Activated CD4-positive, alpha-beta memory T cell treated with anti-CD3 and anti-CD28 coated beads for 36 hours (primary cell): ENCODE measurements at regions not wholly inside any gene's neighbourhood (a gene's known extent, or its start where the extent isn't known, plus 50 kb on each side); places are given as distances from the start of the nearest gene placed in this dataset.
"Not testable (repeated sequence)": the region's sequence is repeated elsewhere in the genome, so short reads cannot be mapped to it uniquely, and the experiment has no call there.

Source experiments
- CTCF ChIA-PET: fragments of 350-600 bp; sonication (Branson Sonifier 250); formaldehyde crosslinking; loops from one replicate; lab custom pipeline; 2021; ENCODE audit warnings: antibody characterized with exemption, inconsistent platforms; lab: Charles Lee
- POLR2A ChIA-PET: fragments of 350-600 bp; sonication (Branson Sonifier 250); formaldehyde crosslinking; loops from one replicate; lab custom pipeline; 2021; ENCODE audit warnings: antibody characterized with exemption; lab: Charles Lee
- DNase-seq: peaks from one replicate; pipeline ENCODE4 v3.0.0-alpha.2; 2020
- H3K27ac Mint-ChIP-seq: one replicate; pipeline ENCODE4 v1.8.0; 2021; ENCODE audit warnings: mixed read lengths
- H3K27me3 Mint-ChIP-seq: one replicate; pipeline ENCODE4 v1.8.0; 2021; ENCODE audit warnings: mixed read lengths
- H3K36me3 Mint-ChIP-seq: one replicate; pipeline ENCODE4 v1.8.0; 2021; ENCODE audit warnings: mixed read lengths
- H3K4me1 Mint-ChIP-seq: one replicate; pipeline ENCODE4 v1.8.0; 2021; ENCODE audit warnings: low read depth, mixed read lengths
- H3K4me3 Mint-ChIP-seq: one replicate; pipeline ENCODE4 v1.8.0; 2021; ENCODE audit warnings: mild to moderate bottlenecking, mixed read lengths
- H3K9me3 Mint-ChIP-seq: one replicate; pipeline ENCODE4 v1.8.0; 2021; ENCODE audit warnings: mixed read lengths
- intact Hi-C: fragments of 100-400 bp; cut with micrococcal nuclease; formaldehyde crosslinking; loops from one replicate; pipeline ENCODE4 v1.15.1; 2023

DNA sequence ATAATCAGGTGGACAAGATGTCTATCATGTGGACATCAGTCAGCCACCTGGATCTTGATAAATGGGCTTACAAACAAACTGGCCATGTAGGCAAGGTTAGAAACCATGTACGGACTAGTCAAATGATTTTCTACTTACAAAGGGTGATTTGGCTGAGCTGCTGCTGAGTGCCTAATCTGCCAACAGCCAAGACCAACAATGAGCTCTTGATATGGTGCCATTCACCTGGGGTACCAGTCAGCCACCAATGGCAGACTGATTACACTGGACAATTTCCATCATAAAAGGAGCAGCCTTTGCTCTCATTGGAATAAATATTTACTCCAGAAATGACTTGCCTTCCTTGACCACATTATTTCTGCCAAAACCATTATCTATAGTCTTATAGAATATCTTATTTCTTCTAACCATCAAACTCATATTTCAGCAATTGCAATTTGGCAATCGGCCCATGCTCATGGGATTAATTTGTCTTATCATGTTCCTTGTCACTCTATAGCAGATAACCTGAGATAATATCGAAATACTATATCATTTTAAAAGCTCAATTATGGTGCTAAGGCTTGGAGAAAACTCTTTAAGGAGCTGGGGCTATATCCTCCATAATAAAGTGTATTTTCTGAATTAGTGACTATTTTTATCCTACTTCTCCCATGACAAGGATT, 135.1 kb downstream of the SLC25A46 start:
- no peaks in the 10 kb centered on the region for H3K9me3 Mint-ChIP-seq
- CTCF ChIA-PET: no interaction called here

DNA sequence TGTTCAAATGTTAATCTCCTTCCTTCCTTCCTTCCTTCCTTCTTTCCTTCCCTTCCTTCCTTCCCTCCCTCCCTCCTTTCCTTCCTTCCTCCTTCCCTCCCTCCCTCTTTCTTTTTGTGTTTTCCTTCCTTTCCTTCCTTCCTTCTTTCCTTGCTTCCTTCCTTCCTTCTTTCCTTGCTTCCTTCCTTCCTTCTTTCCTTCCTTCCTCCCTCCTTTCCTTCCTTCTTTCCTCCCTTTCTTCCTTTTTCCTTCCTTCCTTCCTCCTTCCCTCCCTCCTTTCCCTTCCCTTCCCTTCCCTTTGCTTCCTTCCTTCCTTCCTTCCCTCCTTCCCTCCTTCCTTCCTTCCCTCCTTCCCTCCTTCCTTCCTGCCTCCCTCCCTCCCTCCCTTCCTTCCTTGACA, 136.3 kb downstream of the SLC25A46 start:
- CTCF ChIA-PET, POLR2A ChIA-PET, intact Hi-C loops: not testable (repeated sequence)

More for the DNA sequence above, 135.1 kb downstream of the SLC25A46 start:
- no peaks in the 10 kb centered on the region for H3K27me3 Mint-ChIP-seq
- POLR2A ChIA-PET: no interaction called here
- H3K4me3 Mint-ChIP-seq: no peak overlapping the region
- no peaks in the 10 kb centered on the region for H3K36me3 Mint-ChIP-seq
- H3K27ac Mint-ChIP-seq: no peak overlapping the region
- intact Hi-C loops: no loop called here
- DNase-seq: no peak
- no peaks in the 10 kb centered on the region for H3K4me1 Mint-ChIP-seq

DNA sequence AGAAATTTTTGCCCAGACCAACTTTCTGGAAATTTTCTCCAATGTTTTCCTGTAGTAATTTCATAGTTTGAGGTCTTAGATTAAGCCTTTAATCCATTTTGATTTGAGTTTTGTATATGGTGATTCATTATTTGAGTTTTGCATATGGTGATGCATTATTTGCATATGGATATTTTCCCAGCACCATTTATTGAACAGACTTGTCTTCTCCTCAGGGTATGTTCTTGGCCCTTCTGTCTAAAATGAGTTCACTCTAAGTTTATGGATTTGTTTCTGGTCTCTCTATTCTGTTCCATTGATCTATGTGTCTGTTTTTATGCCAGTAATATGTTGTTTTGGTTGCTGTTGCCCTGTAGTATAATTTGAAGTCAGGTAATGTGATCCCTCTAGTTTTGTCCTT, 139.3 kb downstream of the SLC25A46 start:
- Mint-ChIP-seq H3K27me3 (no peaks in the 10 kb centered on the region), H3K4me3 (no peak overlapping the region), H3K27ac (no peak overlapping the region), H3K4me1 (no peaks in the 10 kb centered on the region), H3K9me3 (no peaks in the 10 kb centered on the region), H3K36me3 (no peaks in the 10 kb centered on the region)
- DNase-seq: no peak
- ChIA-PET CTCF (no interaction called here), POLR2A (no interaction called here)
- intact Hi-C loops: no loop called here

More for the DNA sequence above, 136.3 kb downstream of the SLC25A46 start:
- not testable (repeated sequence) for H3K9me3 Mint-ChIP-seq, H3K4me3 Mint-ChIP-seq, H3K4me1 Mint-ChIP-seq, H3K36me3 Mint-ChIP-seq, DNase-seq, H3K27ac Mint-ChIP-seq, H3K27me3 Mint-ChIP-seq

DNA sequence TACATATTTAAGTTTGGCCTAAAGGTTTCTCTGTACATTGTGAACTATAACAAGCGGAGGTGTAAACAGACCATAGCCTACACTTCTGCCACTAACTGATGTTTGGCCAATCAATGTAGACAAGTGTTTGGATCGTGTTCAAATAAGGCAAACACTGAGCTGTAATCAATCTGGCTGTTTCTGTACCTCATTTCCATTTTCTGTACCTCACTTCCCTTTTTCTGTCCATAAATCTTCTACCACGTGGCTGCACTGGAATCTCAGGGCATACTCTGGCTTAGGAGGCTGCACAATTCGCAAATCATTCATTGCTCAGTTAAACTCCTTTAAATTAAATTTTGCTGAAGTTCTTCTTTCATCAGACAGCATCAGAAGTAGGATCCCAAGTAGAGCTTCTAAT, 140.9 kb downstream of the SLC25A46 start:
- CTCF ChIA-PET: no interaction called here
- no peak for DNase-seq
- H3K4me3 Mint-ChIP-seq: no peak overlapping the region
- H3K9me3 Mint-ChIP-seq: no peaks in the 10 kb centered on the region
- no peaks in the 10 kb centered on the region for H3K4me1 Mint-ChIP-seq
- H3K27me3 Mint-ChIP-seq: no peaks in the 10 kb centered on the region
- POLR2A ChIA-PET: no interaction called here
- intact Hi-C loops: no loop called here
- no peak overlapping the region for H3K27ac Mint-ChIP-seq
- H3K36me3 Mint-ChIP-seq: no peaks in the 10 kb centered on the region

DNA sequence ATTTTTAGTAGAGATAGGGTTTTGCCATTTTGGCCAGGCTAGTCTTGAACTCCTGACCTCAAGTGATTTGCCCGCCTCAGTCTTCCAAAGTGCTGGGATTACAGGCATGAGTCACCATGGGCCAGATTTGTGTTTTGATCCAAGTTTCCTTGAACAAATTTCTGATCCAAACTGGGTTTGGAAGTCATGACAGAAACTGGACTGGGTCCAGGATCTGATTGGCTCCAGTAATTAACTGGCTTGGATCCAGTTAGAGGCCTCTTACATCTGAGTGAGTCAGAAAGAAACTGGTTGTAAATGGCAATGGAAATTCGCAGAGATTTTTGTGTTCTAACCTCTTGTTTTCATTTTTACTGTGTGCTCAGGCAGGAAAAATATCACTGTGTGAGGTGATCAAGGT, 141.6 kb downstream of the SLC25A46 start:
- Mint-ChIP-seq H3K36me3 (no peaks in the 10 kb centered on the region), H3K27me3 (no peaks in the 10 kb centered on the region), H3K4me1 (no peaks in the 10 kb centered on the region), H3K9me3 (no peaks in the 10 kb centered on the region), H3K27ac (no peak overlapping the region), H3K4me3 (no peak overlapping the region)
- POLR2A ChIA-PET: no interaction called here
- CTCF ChIA-PET: no interaction called here
- intact Hi-C loops: no loop called here
- DNase-seq: no peak

DNA sequence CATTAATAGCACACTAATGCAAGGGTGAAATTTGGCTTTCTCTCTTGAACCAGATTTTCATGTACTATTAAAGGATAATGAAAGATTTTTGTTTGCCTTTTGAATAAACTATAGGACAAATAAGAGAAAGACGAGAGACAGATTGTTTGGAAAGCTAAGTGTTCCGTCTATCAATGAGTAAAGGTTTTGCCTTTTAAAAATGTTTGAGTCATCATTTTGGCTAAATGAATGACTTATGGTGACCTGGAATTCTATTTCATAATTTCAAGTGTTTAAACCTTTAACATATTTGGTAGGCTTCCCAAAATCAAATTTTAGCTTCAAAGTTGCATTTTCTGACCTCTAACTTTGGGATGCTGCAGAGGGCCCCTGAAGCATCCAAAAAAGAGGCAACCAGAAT, 145.2 kb downstream of the SLC25A46 start:
- Mint-ChIP-seq H3K4me1 (no peaks in the 10 kb centered on the region), H3K27me3 (no peaks in the 10 kb centered on the region), H3K27ac (no peak overlapping the region), H3K4me3 (no peak overlapping the region), H3K36me3 (no peaks in the 10 kb centered on the region), H3K9me3 (peaks cover 15% of the 10 kb centered on the region)
- CTCF ChIA-PET: no interaction called here
- intact Hi-C loops: no loop called here
- DNase-seq: no peak
- POLR2A ChIA-PET: no interaction called here

DNA sequence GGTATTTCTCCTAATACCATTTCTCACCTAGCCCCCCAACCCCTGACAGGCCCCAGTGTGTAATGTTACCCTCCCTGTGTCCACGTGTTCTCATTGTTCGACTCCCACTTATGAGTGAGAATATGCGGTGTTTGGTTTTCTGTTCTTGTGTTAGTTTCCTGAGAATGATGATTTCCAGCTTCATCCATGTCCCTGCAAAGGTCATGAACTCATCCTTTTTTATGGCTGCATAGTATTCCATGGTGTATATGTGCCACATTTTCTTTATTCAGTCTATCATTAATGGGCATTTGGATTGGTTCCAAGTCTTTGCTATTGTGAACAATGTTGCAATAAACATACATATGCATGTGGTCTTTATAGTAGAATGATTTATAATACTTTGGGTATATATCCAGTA, 148.4 kb downstream of the SLC25A46 start:
- peaks cover 21% of the 10 kb centered on the region for H3K9me3 Mint-ChIP-seq
- intact Hi-C loops, DNase-seq, H3K36me3 Mint-ChIP-seq, CTCF ChIA-PET, H3K27ac Mint-ChIP-seq, H3K27me3 Mint-ChIP-seq, H3K4me3 Mint-ChIP-seq, POLR2A ChIA-PET, H3K4me1 Mint-ChIP-seq: not testable (repeated sequence)

DNA sequence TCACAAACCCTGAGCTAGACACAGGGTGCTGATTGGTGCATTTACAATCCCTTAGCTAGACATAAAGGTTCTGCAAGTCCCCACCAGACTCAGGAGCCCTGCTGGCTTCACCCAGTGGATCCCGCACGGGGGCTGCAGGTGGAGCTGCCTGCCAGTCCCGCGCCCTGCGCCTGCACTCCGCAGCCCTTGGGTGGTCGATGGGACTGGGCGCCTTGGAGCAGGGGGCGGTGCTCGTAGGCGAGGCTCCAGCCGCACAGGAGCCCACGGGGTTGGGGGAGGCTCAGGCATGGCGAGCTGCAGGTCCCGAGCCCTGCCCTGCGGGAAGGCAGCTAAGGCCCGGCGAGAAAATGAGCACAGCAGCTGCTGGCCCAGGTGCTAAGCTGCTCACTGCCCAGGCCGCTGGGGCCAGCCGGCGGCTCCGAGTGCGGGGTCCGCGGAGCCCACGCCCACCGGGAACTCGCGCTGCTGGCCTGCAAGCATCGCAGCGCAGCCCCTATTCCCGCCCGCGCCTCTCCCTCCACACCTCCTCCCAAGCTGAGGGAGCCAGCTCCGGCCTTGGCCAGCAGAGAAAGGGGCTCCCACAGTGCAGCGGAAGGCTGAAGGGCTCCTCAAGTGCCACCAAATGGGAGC, 155.2 kb downstream of the SLC25A46 start:
- H3K36me3 Mint-ChIP-seq, H3K27me3 Mint-ChIP-seq, CTCF ChIA-PET, DNase-seq, H3K9me3 Mint-ChIP-seq, H3K4me1 Mint-ChIP-seq, H3K27ac Mint-ChIP-seq, H3K4me3 Mint-ChIP-seq, POLR2A ChIA-PET, intact Hi-C loops: not testable (repeated sequence)

DNA sequence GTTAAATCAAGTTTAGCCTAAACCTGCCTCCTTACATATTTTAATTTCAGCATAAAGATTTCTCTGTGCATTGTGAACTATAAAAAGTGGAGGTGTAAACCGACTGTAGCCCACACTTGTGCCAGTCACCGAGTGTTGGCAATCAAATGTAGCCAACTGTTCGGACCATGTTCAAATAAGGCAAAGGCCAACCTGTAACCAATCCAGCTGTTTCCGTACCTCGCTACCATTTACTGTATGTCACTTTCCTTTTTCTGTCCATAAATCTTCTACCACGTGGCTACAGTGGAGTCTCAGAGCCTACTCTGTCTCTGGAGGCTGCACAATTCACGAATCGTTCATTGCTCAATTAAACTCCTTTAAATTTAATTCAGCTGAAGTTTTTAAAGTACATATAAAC, 156.0 kb downstream of the SLC25A46 start:
- H3K4me3 Mint-ChIP-seq: no peak overlapping the region
- intact Hi-C loops: no loop called here
- no peak for DNase-seq
- H3K27ac Mint-ChIP-seq: no peak overlapping the region
- POLR2A ChIA-PET: no interaction called here
- peaks cover 5% of the 10 kb centered on the region for H3K9me3 Mint-ChIP-seq
- peaks cover 6% of the 10 kb centered on the region for H3K27me3 Mint-ChIP-seq
- no peaks in the 10 kb centered on the region for H3K36me3 Mint-ChIP-seq
- H3K4me1 Mint-ChIP-seq: no peaks in the 10 kb centered on the region
- CTCF ChIA-PET: no interaction called here

DNA sequence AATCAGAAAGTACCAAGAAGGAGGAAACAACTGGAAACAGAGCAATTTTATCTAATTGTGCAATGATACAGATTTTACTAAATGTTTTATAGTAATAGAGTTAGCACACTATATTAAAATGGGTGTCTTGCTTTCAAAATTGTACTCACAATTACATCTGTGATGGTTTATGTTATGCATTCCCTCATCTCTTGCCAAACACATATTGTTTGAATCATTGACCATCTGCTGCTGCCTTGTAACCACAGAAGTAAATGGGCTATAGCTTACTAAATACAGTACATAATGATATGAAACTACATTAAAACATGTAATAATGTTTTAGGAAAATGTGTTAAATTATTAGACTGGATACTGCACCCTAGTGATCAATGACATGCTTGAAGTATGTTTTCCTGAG, 158.1 kb downstream of the SLC25A46 start:
- Mint-ChIP-seq H3K9me3 (no peaks in the 10 kb centered on the region), H3K36me3 (no peaks in the 10 kb centered on the region), H3K4me1 (no peaks in the 10 kb centered on the region), H3K4me3 (no peak overlapping the region), H3K27me3 (peaks cover 5% of the 10 kb centered on the region), H3K27ac (no peak overlapping the region)
- intact Hi-C loops: no loop called here
- ChIA-PET POLR2A (no interaction called here), CTCF (no interaction called here)
- no peak for DNase-seq

DNA sequence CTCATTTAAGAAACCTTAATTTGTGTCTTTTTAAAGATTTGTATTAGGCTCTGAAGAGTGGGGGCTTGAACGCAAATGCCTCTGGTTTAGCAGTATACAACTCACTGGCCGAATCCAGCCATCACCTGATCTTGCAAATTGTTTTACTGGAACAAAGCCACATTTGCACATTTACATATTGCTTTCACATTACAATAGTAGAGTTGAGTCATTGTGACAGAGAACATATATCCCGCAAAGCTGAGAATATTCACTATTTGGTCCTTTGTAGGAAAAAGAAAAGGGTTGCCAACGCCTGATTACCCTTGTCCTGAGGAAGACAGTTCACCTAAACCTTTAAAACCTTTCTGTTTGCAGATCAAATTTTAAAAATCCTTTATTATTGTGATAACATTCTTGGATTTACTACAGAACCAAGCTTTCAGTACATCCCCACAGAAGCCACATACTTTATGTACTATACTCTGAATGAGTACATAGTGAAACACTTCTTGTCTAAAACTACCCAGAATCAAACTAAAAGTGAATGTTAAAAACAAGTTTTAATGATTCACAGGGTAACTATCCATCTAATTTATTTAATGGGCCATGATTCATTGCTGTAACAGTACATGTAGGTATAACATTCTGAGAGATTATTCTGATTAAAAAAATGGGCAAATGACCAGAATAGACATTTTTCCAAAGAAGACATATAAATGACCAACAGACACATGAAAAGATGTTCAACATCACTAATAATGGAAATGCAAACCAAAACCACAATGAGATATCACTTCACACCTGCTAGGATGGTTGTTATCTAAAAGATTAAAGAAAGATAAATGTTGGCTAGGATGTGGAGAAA, 161.0 kb downstream of the SLC25A46 start:
- Mint-ChIP-seq H3K4me1 (no peaks in the 10 kb centered on the region), H3K36me3 (no peaks in the 10 kb centered on the region), H3K27ac (no peak overlapping the region), H3K4me3 (no peak overlapping the region), H3K9me3 (no peaks in the 10 kb centered on the region), H3K27me3 (peaks cover 8% of the 10 kb centered on the region)
- POLR2A ChIA-PET: interaction anchor here (0.6 kb wide), 1 partner anchor 9 kb away, joined by 3 read pairs; no protein-coding TSS in a partner anchor
- no peak for DNase-seq
- CTCF ChIA-PET: no interaction called here
- intact Hi-C loops: no loop called here

DNA sequence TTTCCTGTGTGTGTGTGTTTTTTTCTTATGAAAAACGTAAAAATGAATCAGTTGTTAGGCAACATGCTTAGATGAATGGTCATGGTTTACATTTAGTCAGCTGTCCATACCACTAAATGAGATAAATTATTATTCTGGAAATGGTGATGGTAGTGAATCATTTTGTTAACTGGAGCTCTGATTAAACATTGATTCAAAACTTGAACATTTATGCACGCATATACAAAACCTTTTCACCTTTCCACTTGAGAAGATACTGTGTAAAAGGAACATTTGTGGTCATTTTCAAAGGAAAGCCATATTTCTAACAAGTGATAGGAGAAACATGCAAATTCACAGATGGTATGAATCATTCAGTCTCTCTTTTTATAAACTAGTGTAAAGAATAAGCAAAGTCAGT, 162.0 kb downstream of the SLC25A46 start:
- no peaks in the 10 kb centered on the region for H3K9me3 Mint-ChIP-seq
- no peak overlapping the region for H3K27ac Mint-ChIP-seq
- intact Hi-C loops: no loop called here
- H3K4me1 Mint-ChIP-seq: no peaks in the 10 kb centered on the region
- H3K27me3 Mint-ChIP-seq: peaks cover 14% of the 10 kb centered on the region
- ChIA-PET CTCF (no interaction called here), POLR2A (no interaction called here)
- DNase-seq: no peak
- no peak overlapping the region for H3K4me3 Mint-ChIP-seq
- H3K36me3 Mint-ChIP-seq: no peaks in the 10 kb centered on the region
